LNCaP clone FGC (cell line): ENCODE measurements at regions not wholly inside any gene's neighbourhood (a gene's known extent, or its start where the extent isn't known, plus 50 kb on each side); places are given as distances from the start of the nearest gene placed in this dataset.
"Not testable (repeated sequence)": the region's sequence is repeated elsewhere in the genome, so short reads cannot be mapped to it uniquely, and the experiment has no call there.

Experiments
- DNase-seq: peaks from one replicate; pipeline ENCODE4 v3.0.0-alpha.2; 2011; ENCODE audit warnings: low read depth
- H3K4me3 ChIP-seq: 2 replicates; pipeline ENCODE4 v1.5.1; 2011; ENCODE audit warnings: mild to moderate bottlenecking, low read depth, low read length, control low read depth
- CTCF ChIP-seq: IDR thresholded peaks from 2 replicates; pipeline ENCODE4 v1.5.1; 2012; ENCODE audit warnings: mild to moderate bottlenecking; ENCODE audit not compliant: control insufficient read depth, insufficient read depth; ENCODE audit errors: extremely low read depth

DNA sequence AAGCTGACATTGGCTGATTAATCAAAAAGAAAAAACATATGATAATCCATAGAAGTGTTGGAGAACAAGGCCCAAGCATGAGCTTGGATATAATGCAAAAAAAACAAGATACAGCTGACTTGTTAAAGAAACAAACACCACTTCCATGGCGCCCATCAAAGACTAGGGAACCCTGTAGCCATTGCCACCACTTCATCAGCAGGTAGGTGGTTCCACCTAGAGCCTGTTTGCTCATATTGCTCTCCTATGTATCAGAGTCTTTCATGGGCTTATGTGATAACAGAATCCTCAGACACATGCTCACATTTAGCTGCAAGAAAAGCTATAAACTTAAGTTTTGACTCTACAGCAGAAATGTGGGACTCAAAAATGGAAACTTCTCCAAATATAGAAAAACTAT is 2179.9 kb downstream of the EPHA3 start:
- TF ChIP-seq CTCF: 0 out of 2 replicates have a peak, but pooled peaks have one; percentile 12
- DNase-seq: not testable (repeated sequence)

GRCh38 chr3:91291388-91291787 is 2184.0 kb downstream of the EPHA3 start:
- H3K4me3 ChIP-seq, DNase-seq: not testable (repeated sequence)

More for the DNA sequence above, 2179.9 kb downstream of the EPHA3 start:
- not testable (repeated sequence) for H3K4me3 ChIP-seq
